H1 (cell line): ENCODE measurements at regions not wholly inside any gene's neighbourhood (a gene's known extent, or its start where the extent isn't known, plus 50 kb on each side); places are given as distances from the start of the nearest gene placed in this dataset.

Source experiments
- CTCF ChIA-PET: fragments of 300-600 bp; sonication (Branson Sonifier 250); formaldehyde crosslinking; loops from one replicate; lab custom pipeline; 2021; ENCODE audit not compliant: partially characterized antibody; lab: Charles Lee
- POLR2A ChIA-PET: fragments of 300-600 bp; sonication (Branson Sonifier 250); formaldehyde crosslinking; loops from one replicate; lab custom pipeline; 2021; ENCODE audit warnings: inconsistent platforms; ENCODE audit not compliant: partially characterized antibody; lab: Charles Lee
- DNase-seq, 2 experiments: peaks; one replicate each; pipeline versions ENCODE4 v3.0.0 to v3.0.0-alpha.2; 2010 to 2022; ENCODE audit warnings: low spot score in 2 of 2, low read depth in 1 of 2, mixed read lengths in 1 of 2
- FAIRE-seq: peaks from 2 replicates; lab custom pipeline; 2011; peaks lifted over from hg19 to GRCh38; lab: Jason Lieb, UNC
- H2AFZ ChIP-seq: 2 replicates; pipeline ENCODE4 v1.8.1; 2012; ENCODE audit warnings: low read length, inconsistent platforms
- H2AK5ac ChIP-seq: 2 replicates; pipeline ENCODE4 v1.6.1; 2013; ENCODE audit warnings: low read depth, low read length
- H2BK120ac ChIP-seq: replicated peaks from 2 replicates; pipeline ENCODE3; 2013; ENCODE audit warnings: low read depth, low read length, inconsistent platforms
- H2BK12ac ChIP-seq: 2 replicates; pipeline ENCODE4 v1.6.1; 2013; ENCODE audit warnings: low read depth, low read length
- H2BK15ac ChIP-seq: 2 replicates; pipeline ENCODE4 v1.6.1; 2013; ENCODE audit warnings: low read length
- H2BK20ac ChIP-seq: 2 replicates; pipeline ENCODE4 v1.6.1; 2013; ENCODE audit warnings: low read length
- H2BK5ac ChIP-seq: 2 replicates; pipeline ENCODE4 v1.6.1; 2013; ENCODE audit warnings: low read depth, low read length
- H3K14ac ChIP-seq: 2 replicates; pipeline ENCODE4 v1.6.1; 2013; ENCODE audit warnings: inconsistent platforms; ENCODE audit not compliant: insufficient read length
- H3K18ac ChIP-seq: 2 replicates; pipeline ENCODE4 v1.6.1; 2013; ENCODE audit warnings: low read length; ENCODE audit errors: extremely low read depth
- H3K23ac ChIP-seq: 2 replicates; pipeline ENCODE4 v1.6.1; 2013; ENCODE audit warnings: inconsistent platforms; ENCODE audit not compliant: insufficient read length
- H3K23me2 ChIP-seq: 2 replicates; pipeline ENCODE4 v1.6.1; 2013; ENCODE audit warnings: low read depth, low read length
- H3K27ac ChIP-seq: 2 replicates; pipeline ENCODE4 v1.6.1; 2011; ENCODE audit warnings: low read depth, low read length, inconsistent platforms
- H3K27me3 ChIP-seq, 4 experiments: replicated peaks in 1 of 4; 1 replicate in 1 of 4; 2 replicates in 3 of 4; pipeline versions ENCODE4 v1.6.1 to v1.8.1; 2011 to 2013; ENCODE audit warnings: low read length in 3 of 4, mild to moderate bottlenecking in 3 of 4, inconsistent platforms in 2 of 4, mixed read lengths in 2 of 4, moderate library complexity in 1 of 4; ENCODE audit not compliant: control insufficient read depth in 3 of 4, insufficient read depth in 3 of 4; ENCODE audit errors: extremely low read depth in 1 of 4
- H3K36me3 ChIP-seq, 4 experiments: 2 replicates each; pipeline versions ENCODE4 v1.6.1 to v1.8.1; 2011 to 2013; ENCODE audit warnings: mild to moderate bottlenecking in 4 of 4, low read length in 3 of 4, moderate library complexity in 2 of 4, control low read depth in 1 of 4, inconsistent platforms in 1 of 4; ENCODE audit not compliant: insufficient read depth in 4 of 4, control insufficient read depth in 2 of 4
- H3K4ac ChIP-seq: replicated peaks from 2 replicates; pipeline ENCODE3; 2013; ENCODE audit warnings: low read length, low read depth, mixed read lengths, inconsistent platforms; ENCODE audit not compliant: insufficient read length
- H3K4me1 ChIP-seq, 4 experiments: replicated peaks in 1 of 4; 1 replicate in 1 of 4; 2 replicates in 3 of 4; pipeline versions ENCODE4 v1.6.1 to v1.8.1; 2011 to 2013; ENCODE audit warnings: low read length in 3 of 4, inconsistent platforms in 2 of 4, mixed read lengths in 1 of 4; ENCODE audit not compliant: insufficient read depth in 4 of 4, control insufficient read depth in 3 of 4
- H3K4me2 ChIP-seq, 2 experiments: 2 replicates each; pipeline versions ENCODE4 v1.6.1 to v1.8.1; 2011 to 2013; ENCODE audit warnings: low read depth in 2 of 2, low read length in 2 of 2, control low read depth in 1 of 2, inconsistent platforms in 1 of 2, mild to moderate bottlenecking in 1 of 2; ENCODE audit not compliant: insufficient read depth in 1 of 2
- H3K4me3 ChIP-seq, 4 experiments: fragments of 200-600, 300-600 bp in 1 of 4; sonication (generic), shearing (Covaris generic), sonication (Bioruptor Twin) in 1 of 4; 2 replicates each; pipeline versions ENCODE4 v1.5.1 to v1.8.1; 2011 to 2016; ENCODE audit warnings: low read length in 4 of 4, low read depth in 3 of 4, control low read depth in 2 of 4, inconsistent platforms in 2 of 4, mild to moderate bottlenecking in 2 of 4, mixed read lengths in 1 of 4, moderate library complexity in 1 of 4; ENCODE audit not compliant: insufficient read depth in 2 of 4; ENCODE audit errors: extremely low read depth in 1 of 4
- H3K56ac ChIP-seq: replicated peaks from 2 replicates; pipeline ENCODE3; 2013; ENCODE audit warnings: low read depth, mild to moderate bottlenecking, mixed read lengths, low read length, inconsistent platforms; ENCODE audit not compliant: insufficient read length
- H3K79me1 ChIP-seq: 2 replicates; pipeline ENCODE4 v1.6.1; 2013; ENCODE audit warnings: low read depth, low read length, control low read depth
- H3K79me2 ChIP-seq, 2 experiments: 2 replicates each; pipeline versions ENCODE4 v1.6.1 to v1.8.1; 2012 to 2013; ENCODE audit warnings: low read length in 2 of 2, mild to moderate bottlenecking in 2 of 2, inconsistent platforms in 1 of 2; ENCODE audit not compliant: insufficient read depth in 2 of 2, control insufficient read depth in 1 of 2
- H3K9ac ChIP-seq, 4 experiments: replicated peaks in 1 of 4; 1 replicate in 1 of 4; 2 replicates in 3 of 4; pipeline versions ENCODE4 v1.6.1 to v1.8.1; 2011 to 2013; ENCODE audit warnings: low read depth in 3 of 4, low read length in 3 of 4, control low read depth in 2 of 4, mild to moderate bottlenecking in 2 of 4, moderate library complexity in 2 of 4, inconsistent platforms in 1 of 4; ENCODE audit errors: extremely low read depth in 1 of 4
- H3K9me3 ChIP-seq, 2 experiments: 2 replicates each; pipeline versions ENCODE4 v1.6.1 to v1.8.1; 2012 to 2013; ENCODE audit warnings: mild to moderate bottlenecking in 2 of 2, moderate library complexity in 2 of 2, control low read depth in 1 of 2, inconsistent platforms in 1 of 2, low read depth in 1 of 2, low read length in 1 of 2, mixed read lengths in 1 of 2; ENCODE audit not compliant: insufficient read depth in 2 of 2
- H4K20me1 ChIP-seq, 2 experiments: replicated peaks in 1 of 2; 2 replicates each; pipeline versions ENCODE3 to v1.8.1; 2011 to 2013; ENCODE audit warnings: inconsistent platforms in 2 of 2, low read length in 2 of 2, mild to moderate bottlenecking in 1 of 2; ENCODE audit not compliant: insufficient read depth in 2 of 2, control insufficient read depth in 1 of 2
- H4K5ac ChIP-seq: 2 replicates; pipeline ENCODE4 v1.6.1; 2013; ENCODE audit warnings: low read length, low read depth, mixed read lengths, inconsistent platforms; ENCODE audit not compliant: insufficient read length
- H4K8ac ChIP-seq: 2 replicates; pipeline ENCODE4 v1.8.0; 2013; ENCODE audit warnings: mild to moderate bottlenecking, moderate library complexity, low read length, inconsistent platforms; ENCODE audit not compliant: insufficient read depth; ENCODE audit errors: extremely low read depth
- H4K91ac ChIP-seq: replicated peaks from 2 replicates; pipeline ENCODE3; 2013; ENCODE audit warnings: low read length, mixed read lengths, inconsistent platforms; ENCODE audit not compliant: insufficient read length
- CBX5 ChIP-seq: fragments of 300-800, 300-1000 bp; sonication (generic); IDR thresholded peaks from 2 replicates; pipeline ENCODE4 v1.7.1; 2016; ENCODE audit warnings: antibody characterized with exemption, low read length, low read depth
- CEBPB ChIP-seq: IDR thresholded peaks from 2 replicates; pipeline ENCODE4 v1.6.1; 2012; ENCODE audit warnings: low read depth, low read length
- CTBP2 ChIP-seq: IDR thresholded peaks from 2 replicates; pipeline ENCODE4 v1.7.0; 2011; ENCODE audit warnings: borderline replicate concordance, mild to moderate bottlenecking, moderate library complexity, mixed read lengths, low read length; ENCODE audit not compliant: insufficient read depth, insufficient read length
- HDAC2 ChIP-seq, 2 experiments: fragments of 300-600 bp in 1 of 2; sonication (generic) in 1 of 2; IDR thresholded peaks; 2 replicates each; pipeline ENCODE4 v1.6.1; 2011 to 2012; ENCODE audit warnings: low read depth in 2 of 2, low read length in 2 of 2, mild to moderate bottlenecking in 2 of 2, moderate library complexity in 2 of 2, borderline replicate concordance in 1 of 2, inconsistent platforms in 1 of 2
- KDM4A ChIP-seq: IDR thresholded peaks from one replicate; pipeline ENCODE4 v1.7.1; 2012; ENCODE audit warnings: low read depth, mild to moderate bottlenecking, moderate library complexity, low read length, inconsistent platforms; ENCODE audit not compliant: severe bottlenecking
- RXRA ChIP-seq: IDR thresholded peaks from 2 replicates; pipeline ENCODE4 v1.6.1; 2011; ENCODE audit warnings: low read depth, mild to moderate bottlenecking, low read length, moderate library complexity; ENCODE audit not compliant: insufficient read depth
- WGBS, 2 experiments: shearing (Covaris generic) in 1 of 2; methylation state at CpG; one replicate each; pipeline versions ENCODE4 v1.1.6 to v1.1.7; 2013 to 2015; ENCODE audit warnings: low lambda C conversion rate in 2 of 2, mixed read lengths in 2 of 2, inconsistent platforms in 1 of 2, low coverage in 1 of 2, missing lambda C conversion rate in 1 of 2; ENCODE audit not compliant: insufficient replicate concordance in 2 of 2, insufficient coverage in 1 of 2, insufficient read length in 1 of 2; ENCODE audit errors: extremely low coverage in 1 of 2, missing lambda C conversion rate in 1 of 2; 5-methylcytosine and 5-hydroxymethylcytosine counted together
- TF ChIP-seq, protein P1 (sequence below): IDR thresholded peaks from 2 replicates; pipeline ENCODE4 v1.6.1; 2011; ENCODE audit warnings: low read depth, mild to moderate bottlenecking, low read length; ENCODE audit not compliant: insufficient read depth
- TF ChIP-seq, protein P2 (sequence below): IDR thresholded peaks from 2 replicates; pipeline ENCODE4 v1.6.1; 2011; ENCODE audit warnings: low read length, improper control_type of control experiment

DNA sequence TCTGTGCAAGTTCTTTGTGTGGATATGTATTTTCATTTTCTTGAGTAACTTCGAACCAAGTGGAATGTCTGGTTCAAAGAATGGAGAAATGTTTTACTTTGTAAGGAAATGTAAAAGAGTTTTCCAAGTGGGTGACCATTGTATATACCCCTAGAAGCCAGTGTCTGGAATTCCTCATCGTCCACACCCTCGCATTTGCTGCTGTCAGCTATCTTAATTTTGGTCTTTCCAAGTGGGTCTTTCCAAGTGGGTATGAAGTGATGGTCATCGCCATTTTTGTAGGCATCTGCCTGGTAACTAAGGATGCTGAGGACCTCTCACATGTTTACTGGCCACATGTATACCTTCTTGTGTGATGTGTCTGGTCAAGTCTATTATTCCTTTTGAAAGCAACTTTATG lies 547.5 kb downstream of the TBC1D22A start:
- H2BK12ac ChIP-seq, result no peak overlapping the region
- FAIRE-seq (no peak), DNase-seq (no peak)
- H4K91ac ChIP-seq, result no peak overlapping the region
- no peaks in the 10 kb centered on the region for H3K23me2 ChIP-seq
- no peaks in the 10 kb centered on the region for H3K4me1 ChIP-seq
- no peaks in the 10 kb centered on the region for H4K20me1 ChIP-seq
- H3K4me2 ChIP-seq, result no peak overlapping the region
- no peak overlapping the region for H3K4me3 ChIP-seq
- ChIA-PET CTCF (no interaction called here), POLR2A (no interaction called here)
- H2AK5ac ChIP-seq, result no peak overlapping the region
- H3K4ac ChIP-seq, result no peak overlapping the region
- no peak for TF ChIP-seq RXRA
- no peak for TF ChIP-seq CBX5
- TF ChIP-seq CTBP2, result no peak
- no peak for TF ChIP-seq CEBPB
- TF ChIP-seq, protein P1, sequence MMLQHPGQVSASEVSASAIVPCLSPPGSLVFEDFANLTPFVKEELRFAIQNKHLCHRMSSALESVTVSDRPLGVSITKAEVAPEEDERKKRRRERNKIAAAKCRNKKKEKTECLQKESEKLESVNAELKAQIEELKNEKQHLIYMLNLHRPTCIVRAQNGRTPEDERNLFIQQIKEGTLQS, result no peak
- TF ChIP-seq HDAC2 (IDR thresholded peaks at IDR 0.05; ENCODE audit: borderline replicate concordance in 1 of 2, low read depth in 2 of 2, low read length in 2 of 2), result no peak
- TF ChIP-seq, protein P2, sequence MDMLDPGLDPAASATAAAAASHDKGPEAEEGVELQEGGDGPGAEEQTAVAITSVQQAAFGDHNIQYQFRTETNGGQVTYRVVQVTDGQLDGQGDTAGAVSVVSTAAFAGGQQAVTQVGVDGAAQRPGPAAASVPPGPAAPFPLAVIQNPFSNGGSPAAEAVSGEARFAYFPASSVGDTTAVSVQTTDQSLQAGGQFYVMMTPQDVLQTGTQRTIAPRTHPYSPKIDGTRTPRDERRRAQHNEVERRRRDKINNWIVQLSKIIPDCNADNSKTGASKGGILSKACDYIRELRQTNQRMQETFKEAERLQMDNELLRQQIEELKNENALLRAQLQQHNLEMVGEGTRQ, result no peak
- no peak for TF ChIP-seq KDM4A
- no peak overlapping the region for H2AFZ ChIP-seq
- no peak overlapping the region for H4K8ac ChIP-seq
- H3K56ac ChIP-seq, result no peak overlapping the region
- H3K9ac ChIP-seq, result no peak overlapping the region
- no peak overlapping the region for H4K5ac ChIP-seq
- no peak overlapping the region for H2BK5ac ChIP-seq
- peaks cover 63 to 69% of the 10 kb centered on the region in 2 experiments for H3K9me3 ChIP-seq
- 91% methylated on average over 4 of the region's 4 CpGs; no CpG with 5 or more reads in 1 of the 2 experiments for WGBS, 2 experiments
- H3K36me3 ChIP-seq, result no peaks in the 10 kb centered on the region
- no peak overlapping the region for H3K27ac ChIP-seq
- H2BK15ac ChIP-seq, result no peak overlapping the region
- no peaks in the 10 kb centered on the region for H3K79me2 ChIP-seq
- no peak overlapping the region for H3K14ac ChIP-seq
- no peaks in the 10 kb centered on the region for H3K79me1 ChIP-seq
- H2BK20ac ChIP-seq, result no peak overlapping the region
- no peaks in the 10 kb centered on the region for H3K27me3 ChIP-seq
- no peak overlapping the region for H3K23ac ChIP-seq
- no peak overlapping the region for H2BK120ac ChIP-seq
- no peak overlapping the region for H3K18ac ChIP-seq
